HG03025 (cell line): ENCODE measurements at regions not wholly inside any gene's neighbourhood (a gene's known extent, or its start where the extent isn't known, plus 50 kb on each side); places are given as distances from the start of the nearest gene placed in this dataset.

Experiments
- ATAC-seq: cut with Tn5 transposase; IDR thresholded peaks from one replicate; pipeline ENCODE4 v1.9.1; 2021; ENCODE audit warnings: mild to moderate bottlenecking, moderate library complexity; ENCODE audit not compliant: unreplicated experiment, low FRiP score

DNA sequence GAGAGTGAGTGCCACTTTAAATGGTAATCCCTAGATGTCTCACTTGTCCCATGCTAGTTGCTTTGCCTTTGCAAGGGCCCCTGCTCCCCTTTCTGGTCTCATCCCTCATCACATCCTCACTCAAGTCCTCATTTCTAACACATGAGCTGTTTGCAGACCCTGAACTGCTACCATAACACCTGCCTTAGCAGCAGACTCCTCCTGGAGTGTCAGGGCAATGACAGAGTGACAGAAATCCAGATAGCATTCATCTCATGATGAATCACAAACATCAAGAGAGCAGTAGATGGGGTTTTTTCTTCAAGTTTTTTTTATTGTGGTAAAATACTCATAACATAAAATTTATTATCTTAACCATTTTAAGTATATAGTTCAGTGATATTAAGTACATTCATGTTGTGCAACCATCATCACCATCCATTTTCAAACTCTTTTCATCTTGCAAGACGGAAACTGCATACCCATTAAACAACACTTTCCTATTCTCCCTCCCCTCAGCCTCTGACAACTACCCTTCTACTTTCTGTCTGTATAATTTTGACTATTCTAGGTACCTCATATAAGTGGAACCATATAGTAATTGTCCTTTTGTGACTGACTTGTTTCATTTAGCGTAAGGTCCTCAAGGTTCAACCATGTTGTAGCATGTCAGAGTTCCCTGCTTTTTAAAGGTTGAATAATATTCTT, 133.2 kb upstream of the RPS6KA3 start:
- ATAC-seq: no peak

DNA sequence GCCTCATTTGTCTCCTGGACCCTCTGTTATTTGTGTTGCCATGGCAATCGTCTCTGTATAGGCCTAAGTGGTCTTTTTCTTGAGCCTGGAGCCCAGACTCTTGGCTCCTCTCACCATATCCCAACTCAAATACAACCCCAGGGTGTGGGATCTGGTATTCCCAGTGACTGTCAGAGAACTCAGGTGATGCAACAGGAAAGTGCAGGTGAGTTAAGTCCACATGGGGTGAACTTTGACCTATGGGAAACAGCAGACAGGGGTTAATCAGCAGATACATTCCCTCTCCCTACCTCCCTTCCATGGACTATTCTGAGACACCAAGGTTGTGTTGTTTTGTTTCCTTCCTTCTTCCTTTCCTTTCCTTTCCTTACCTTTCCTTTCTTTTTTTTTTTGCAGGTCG, 130.9 kb upstream of the RPS6KA3 start:
- ATAC-seq: no peak

DNA sequence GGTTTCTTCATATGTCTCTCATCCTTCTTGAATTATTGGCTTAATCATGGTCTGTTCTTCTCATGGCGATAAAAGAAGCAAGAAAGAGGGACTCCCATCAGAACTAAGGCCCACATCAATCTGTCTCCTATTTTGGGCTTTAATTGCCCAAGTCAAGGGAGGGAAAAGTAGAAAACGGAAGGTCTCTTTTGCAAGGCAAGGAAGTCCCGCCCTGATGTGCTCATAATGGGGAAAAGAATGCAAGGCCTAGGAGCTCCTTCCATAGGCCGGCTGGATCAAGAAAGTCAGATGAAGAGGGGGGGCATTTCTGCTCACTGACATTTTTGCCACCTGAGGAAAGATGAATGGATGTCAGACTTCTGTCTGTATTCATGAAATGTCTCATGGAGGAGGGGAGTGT, 127.7 kb upstream of the RPS6KA3 start:
- ATAC-seq: no peak

DNA sequence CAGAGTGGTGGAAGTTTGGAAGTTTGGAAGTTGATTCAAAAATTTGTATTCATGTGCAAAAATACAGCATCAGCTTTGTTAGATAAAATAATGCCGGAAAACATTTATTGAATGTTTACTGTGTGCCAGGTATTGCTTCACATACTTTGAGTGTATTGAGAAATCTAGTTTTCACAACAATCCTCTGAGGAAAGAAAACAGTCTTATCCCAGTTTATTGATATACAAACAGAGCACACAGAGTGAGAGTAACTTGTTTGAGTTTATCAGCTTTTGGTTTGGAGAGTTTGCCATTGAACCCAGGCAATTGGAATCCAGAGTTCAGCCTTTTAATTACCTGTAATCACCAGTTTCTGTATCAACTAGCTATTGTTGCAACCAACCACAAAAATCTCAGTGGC, 127.2 kb upstream of the RPS6KA3 start:
- ATAC-seq: no peak

DNA sequence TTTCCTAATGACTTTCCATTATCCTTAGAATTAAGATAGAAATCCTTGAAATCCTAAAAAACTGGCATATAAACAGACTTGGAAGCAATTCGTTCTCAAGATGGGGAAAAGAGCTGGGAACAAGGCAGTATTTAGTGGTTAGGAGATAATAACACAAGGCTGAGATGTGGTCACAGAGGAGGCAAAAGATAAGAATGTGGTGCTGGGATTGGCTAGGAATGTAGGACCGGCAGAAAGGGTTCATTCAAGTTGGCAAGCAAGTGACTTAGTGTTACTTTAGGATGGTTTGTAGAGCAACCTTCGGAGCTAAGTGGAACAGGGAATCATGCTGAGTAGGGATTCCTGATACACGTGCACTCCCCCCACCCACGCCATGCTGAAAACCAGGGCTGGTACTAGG, 121.9 kb upstream of the RPS6KA3 start:
- no peak for ATAC-seq

DNA sequence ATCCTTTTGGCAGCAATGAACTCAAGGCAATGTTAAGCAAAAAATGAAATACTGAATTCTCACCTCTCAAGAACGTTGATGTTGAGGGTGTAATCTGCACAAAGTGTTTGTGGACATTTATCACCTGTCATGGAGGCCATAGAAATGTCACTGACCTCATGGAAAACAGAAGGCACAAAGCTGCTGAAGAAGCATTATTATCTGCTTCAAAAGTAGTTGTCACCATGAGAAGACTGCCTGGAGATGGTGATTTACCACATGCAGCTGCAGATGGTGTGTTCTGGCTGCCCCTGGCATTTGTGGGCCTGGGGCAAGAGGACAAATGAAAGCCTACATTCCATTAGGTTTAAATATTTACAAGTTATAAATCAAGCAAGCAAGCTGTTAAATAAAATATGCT, 116.8 kb upstream of the RPS6KA3 start:
- no peak for ATAC-seq

DNA sequence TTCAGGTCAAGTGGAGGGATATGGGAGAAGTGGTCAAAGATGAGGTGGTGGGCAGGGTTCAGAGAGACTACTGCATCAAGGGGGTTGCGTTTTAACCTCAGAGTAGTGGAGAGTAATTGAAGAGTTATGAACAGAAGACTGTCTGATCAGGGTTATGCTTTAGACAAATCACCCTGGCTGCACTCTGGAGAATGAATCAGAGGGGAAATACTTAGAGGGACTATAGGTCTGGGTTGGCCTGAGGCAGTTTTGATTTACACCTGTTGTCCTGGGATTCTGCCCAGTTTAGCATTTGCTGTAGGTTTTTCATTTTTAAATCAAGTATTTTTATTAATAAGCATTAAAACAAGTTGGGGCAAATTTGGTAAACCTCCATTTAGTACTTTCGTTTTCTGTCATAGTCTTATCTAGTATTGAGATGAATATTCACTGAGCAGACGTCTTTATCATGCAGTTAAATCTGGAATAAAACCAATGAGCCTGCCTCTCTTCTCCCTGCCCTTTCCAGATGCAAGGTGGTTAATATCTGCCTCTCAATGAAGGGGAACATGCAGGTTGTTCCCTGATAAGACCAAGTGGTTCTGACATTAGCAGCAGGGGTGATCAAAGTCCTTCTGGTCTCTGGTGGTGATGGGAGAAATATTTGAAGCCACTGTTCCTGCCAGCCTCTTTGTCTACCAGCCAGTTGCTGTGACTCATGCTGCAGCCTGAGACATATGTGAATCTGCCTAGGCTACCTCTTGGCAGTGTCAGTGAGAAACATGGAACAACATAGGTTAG, 116.0 kb upstream of the RPS6KA3 start:
- ATAC-seq: no peak

DNA sequence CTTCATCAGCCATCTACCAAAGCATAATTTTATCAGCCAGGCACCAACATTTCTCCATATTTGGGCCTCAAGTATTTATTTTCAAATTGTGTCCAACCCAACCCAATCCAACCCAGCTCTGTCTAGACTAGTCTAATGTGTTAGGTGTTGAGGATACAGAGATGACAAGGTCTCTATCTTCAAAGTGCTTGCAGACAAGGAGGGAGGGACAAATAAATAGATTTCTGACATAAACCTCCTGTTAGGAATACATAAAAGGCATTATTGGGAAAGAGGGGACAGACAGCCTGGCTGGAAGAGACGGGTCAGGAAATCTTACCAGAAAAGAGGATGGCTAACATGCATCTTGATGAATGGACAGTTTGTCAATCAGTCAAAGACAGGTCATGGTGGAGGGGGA, 115.4 kb upstream of the RPS6KA3 start:
- no peak for ATAC-seq

DNA sequence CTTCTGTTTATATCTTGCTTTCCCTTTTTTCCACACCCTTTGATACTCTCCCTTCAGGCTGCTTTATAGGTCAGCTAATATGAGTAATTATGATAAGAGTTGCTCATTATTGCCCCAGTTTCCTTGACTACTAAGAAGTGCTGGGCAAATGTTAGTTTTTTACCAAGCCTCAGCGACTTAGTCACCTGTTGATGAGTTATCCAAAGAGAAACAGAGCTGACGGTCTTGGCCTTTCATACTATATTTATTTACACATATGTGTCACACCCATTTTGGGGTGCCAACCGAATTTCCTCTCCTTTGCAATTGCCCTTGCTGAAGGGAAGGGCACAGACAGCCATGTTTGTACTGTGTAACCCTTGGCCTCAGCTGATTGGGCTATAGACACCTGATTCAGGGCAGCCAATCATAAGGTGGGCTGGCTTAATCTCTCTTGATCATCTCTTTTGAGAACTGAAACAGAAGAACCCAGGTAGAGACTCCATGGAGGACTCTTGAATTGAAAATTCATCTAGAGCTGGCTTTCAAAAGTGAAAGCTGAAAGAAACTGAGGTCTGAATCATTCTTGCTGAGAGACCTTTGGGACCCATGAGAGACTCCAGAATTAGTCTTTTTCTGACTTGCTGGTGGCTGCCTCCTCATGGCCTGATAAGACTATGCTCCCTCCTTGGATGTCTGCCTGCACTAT, 111.7 kb upstream of the RPS6KA3 start:
- no peak for ATAC-seq

DNA sequence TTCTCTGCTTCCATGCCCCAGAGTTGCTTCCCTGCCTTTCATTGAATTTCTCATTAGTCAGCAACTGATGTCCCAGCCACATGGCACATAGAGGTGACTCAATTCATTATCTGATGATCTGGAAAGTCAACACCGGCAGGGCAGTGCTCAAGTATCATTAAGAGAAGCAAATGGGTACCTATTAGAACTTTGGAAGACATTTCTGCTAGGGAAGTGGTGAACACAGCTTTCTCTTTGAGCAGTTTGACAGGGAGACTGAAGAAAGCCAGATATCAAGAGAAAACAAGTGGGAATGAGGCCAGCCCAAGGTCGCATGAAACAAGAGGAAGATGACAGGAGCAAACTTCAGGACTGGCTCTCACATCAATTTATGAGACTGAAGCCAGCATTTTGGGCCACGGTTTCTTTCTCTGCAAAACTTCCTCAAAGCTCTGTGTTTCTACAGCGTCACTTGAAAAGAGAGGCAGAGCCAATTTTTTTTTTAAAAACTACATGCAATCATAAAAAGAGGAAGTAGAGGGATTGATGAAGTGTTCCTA, 108.3 kb upstream of the RPS6KA3 start:
- no peak for ATAC-seq

DNA sequence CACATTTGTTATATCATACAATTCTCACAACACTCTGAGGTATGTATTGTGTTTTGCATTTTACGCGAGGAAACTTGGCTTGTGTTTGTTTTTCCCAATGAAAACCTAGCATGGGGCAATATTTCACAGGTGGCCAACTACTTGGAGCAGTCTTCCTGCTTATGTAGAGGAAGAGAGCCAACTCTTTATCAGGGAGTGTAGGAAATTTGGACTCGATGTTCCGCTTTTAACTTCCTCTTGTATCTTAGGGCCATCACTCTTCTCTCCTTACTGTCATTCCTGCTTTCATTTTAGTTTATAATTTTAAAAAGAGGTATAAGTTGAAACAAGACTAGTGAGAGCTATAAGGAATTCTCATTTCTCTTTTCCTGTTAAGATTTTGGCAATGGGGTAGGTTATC, 107.7 kb upstream of the RPS6KA3 start:
- no peak for ATAC-seq

DNA sequence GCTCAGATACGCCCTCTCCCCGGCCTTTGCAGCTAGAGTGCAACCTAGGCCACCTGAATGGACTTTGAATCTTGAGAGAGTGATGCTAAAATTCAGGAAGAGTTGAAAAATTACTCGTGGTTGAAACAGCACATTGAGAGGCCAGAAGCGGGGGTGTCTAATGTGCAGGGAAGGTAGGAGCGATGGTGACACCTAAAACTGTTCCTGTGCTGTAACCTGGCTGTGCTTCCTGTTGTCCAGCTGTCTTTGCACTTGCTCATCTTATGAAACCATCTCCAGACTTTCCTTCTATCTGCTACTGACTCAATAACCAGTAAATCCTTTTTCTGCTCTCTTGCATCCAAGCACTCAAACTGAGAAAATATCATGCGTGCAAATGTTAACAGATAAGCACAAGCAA, 106.4 kb upstream of the RPS6KA3 start:
- ATAC-seq: no peak

DNA sequence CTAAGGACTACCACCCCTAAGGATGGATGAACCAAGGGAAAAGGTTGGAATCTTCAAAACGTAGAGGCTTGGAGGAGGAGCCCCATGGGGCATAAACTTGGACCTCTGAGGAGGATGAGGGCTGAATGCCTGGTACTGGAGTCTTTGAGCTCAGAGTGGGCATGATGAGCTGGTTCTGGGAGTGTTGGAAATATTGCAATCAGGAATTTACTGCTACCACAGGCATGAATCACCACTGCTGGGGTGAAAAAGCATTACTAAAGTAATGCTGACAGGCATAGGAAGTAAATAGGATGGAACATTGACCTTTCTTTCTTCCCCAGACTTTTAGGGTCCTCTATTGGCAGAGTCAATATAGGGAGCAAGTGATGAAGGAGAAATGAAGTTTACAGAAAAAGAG, 105.8 kb upstream of the RPS6KA3 start:
- no peak for ATAC-seq

DNA sequence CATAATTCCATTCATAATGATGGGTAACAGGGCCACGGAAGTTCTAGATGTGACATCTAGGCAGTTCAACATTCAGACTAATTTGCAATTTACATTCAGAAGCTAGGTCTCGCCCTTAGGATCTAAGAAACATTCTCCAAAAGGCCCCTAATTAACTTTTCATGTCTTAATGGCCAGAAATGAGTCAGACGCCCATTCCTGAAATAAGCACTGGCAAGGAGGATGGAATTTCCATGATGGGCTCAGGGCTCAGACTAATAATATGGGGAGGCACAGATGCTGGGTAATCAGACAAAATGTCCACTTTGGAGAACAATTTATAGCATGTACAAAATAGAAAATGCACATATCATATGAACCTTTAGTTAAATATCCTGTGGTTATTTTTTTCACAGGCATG, 102.8 kb upstream of the RPS6KA3 start:
- no peak for ATAC-seq

DNA sequence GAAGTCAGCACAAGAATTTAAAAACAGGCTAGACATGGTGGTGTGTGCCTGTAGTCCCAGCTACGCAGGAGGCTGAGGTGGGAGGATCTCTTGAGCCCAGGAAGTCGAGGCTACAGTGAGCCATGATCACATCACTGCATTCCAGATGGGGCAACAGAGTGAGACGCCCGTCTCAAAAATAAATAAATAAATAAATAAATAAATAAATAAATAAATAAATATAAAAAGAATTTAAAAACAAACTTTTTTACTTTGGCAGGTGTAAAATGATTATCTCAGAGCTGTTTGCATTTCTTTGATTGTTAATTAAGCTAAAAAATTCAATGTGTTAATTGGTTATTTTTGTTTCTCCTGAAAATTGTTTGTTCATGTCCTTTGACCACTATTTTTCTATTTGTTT, 97.5 kb upstream of the RPS6KA3 start:
- no peak for ATAC-seq

DNA sequence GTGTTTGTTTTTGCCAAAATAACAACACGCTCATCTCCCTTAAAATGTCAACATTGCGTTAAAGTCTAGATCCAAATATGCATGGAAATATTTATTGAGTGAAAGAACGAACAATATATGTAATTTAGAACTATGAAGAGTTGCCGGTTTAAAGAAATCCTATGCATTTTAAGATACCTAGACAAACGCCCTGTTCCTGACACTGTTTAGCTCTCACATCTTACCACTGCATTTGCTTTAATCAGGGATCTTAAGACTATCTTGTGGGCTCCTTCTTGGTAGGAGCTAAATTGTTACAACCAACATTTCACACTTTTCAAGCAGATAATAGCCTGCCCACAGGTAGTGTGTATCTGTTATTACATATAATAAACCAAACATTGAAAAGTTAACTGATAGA, 96.6 kb upstream of the RPS6KA3 start:
- ATAC-seq: no peak

DNA sequence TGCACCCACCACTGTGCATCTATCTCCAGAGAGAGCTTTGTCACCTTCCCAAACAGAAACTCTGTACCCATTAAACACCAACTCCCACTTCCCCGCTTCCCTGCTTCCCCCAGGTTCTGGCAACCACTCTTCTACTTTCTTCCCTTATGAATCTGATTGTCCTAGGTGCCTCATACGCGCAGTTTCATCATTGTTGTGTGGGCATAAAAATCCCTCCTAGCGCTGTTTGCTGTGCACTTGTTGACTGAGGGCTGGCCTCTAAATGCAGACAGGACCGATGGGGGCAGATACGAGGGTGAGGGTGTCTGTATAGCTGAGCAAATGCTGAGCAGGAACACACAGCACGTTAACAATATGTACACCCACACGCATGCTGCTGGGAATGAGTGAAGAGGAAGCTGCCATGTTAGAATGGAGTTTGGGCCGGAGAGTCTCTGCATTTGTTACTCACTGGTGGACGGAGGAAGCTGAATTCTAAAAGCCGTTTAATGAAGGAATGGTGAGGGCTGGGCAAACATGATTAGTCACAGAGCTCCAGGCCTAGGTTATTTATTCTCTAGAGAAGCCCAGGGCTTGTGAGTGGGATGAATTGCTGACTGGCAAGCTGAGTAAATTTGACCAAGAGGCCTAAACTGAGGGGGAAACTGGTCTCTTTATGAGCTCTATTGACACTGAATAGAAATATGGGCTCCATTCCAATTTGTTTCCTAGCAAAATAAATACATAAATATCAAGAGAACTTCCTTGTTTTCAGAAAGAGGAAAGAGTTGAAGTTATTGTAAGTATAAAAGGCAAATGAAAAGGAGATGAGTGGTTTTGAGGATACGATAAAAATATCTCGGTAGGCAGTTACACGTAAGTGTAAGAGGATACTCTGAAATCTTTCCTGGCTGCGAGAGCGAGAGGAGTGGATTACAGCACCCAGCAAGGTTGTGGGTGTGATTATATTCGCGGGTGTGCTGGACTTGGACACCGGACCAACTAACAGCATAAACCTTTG, 95.9 kb upstream of the RPS6KA3 start:
- ATAC-seq: no peak

DNA sequence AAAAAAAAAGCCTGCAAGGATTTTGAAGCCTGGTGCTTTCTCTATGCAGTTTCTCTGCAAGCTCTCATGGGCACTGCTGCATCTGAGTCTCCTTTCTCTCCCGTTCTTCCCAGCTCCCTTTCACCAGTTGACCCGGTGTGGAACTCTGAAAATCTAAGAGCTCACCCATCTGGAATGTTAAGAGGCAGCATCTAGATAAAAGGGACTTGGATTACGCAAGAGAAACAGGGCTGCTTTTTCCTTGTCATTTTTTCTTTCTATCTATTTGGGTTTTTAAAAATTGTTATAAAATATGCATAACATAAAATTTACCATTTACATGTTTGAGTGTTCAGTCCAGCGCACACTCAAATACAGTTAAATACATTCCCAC, 95.2 kb upstream of the RPS6KA3 start:
- no peak for ATAC-seq

DNA sequence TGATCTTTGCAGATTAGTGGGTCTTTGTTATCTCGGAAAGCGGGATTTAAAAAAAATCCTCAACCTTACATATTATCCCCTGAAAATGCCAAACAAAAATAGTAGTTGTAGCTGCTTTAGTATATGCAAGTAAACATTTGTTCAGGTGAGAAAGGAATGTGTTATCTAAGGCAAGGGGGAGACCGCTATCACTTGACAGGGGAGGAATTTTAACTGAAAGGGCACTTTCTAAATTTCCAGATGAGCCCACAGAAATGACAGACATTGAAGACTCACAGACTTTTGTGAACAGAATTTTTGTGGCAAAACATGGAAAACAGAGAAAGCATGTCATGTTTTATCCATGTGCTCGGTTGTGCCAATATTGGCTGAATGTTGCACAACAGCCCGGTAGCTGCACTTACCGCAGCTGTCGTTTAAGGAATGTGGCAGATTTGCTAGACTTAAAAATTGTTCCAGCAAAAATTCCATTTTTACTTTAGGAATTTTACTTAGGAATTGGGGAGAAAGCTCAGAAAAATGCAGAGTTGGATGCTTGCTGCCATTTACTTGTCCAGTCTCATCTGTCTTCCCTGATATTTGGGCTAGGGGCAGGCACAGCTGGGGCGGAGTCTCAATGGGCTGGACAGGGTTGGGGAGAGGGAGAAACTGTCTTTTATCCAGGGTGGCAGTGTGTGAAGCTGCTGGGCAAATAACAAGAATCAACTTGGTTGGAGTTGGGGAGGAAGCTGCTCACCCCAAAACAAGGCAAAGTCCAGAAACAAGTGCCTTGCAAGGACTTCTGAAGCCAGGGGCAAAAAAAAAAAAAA, 94.6 kb upstream of the RPS6KA3 start:
- no peak for ATAC-seq

DNA sequence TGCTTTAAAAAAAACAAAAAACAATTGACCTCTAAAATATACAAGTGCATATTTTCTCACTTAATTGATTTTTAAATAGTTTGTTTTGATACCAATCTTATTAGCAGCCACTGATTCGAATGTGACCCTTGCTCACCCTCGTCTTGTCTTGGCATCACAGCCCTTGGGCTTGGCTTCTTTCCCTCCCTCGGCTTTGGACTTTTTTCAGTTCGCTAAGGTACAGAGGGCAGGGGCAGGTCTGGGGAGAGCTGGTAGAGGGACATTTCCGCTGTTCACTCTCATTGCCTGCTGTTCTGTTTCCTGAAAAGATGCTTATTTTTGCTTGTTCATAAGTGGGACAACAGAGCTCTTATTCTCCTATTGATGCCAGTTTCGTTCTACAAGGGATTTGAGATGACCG, 88.5 kb upstream of the RPS6KA3 start:
- no peak for ATAC-seq
